IMR-90 (cell line): ENCODE measurements at regions not wholly inside any gene's neighbourhood (a gene's known extent, or its start where the extent isn't known, plus 50 kb on each side); places are given as distances from the start of the nearest gene placed in this dataset.

Experiments
- ATAC-seq: fragments of 200-7000 bp; cut with Tn5 transposase; 2 replicates; pipeline ENCODE4 v1.9.1; 2020; ENCODE audit warnings: low read depth, mild to moderate bottlenecking, moderate library complexity
- BruUV-seq: library from RNA; stranded (reverse); fragments of 400-500 nt; replicated peaks from 2 replicates; lab custom pipeline; 2021; lab: Mats Ljungman, UMichigan
- CTCF ChIA-PET: fragments of 300-600 bp; formaldehyde crosslinking; extraction: SDS; loops from one replicate; lab custom pipeline; 2021; ENCODE audit warnings: antibody characterized with exemption; lab: Yijun Ruan, JAX
- POLR2A ChIA-PET: fragments of 300-600 bp; sonication (Branson Sonifier 250); formaldehyde crosslinking; loops from one replicate; lab custom pipeline; 2022; ENCODE audit warnings: antibody characterized with exemption; ENCODE audit not compliant: unreplicated experiment; lab: Charles Lee
- DNase-seq: peaks from one replicate; pipeline ENCODE4 v3.0.0; 2013
- H2AFZ ChIP-seq: replicated peaks from 2 replicates; pipeline ENCODE3; 2013; ENCODE audit warnings: low read length, mild to moderate bottlenecking; ENCODE audit not compliant: poor library complexity
- H2AK5ac ChIP-seq: 2 replicates; pipeline ENCODE4 v1.6.1; 2013; ENCODE audit warnings: low read depth, low read length, inconsistent platforms
- H2AK9ac ChIP-seq: replicated peaks from 2 replicates; pipeline ENCODE3; 2013; ENCODE audit warnings: mild to moderate bottlenecking, low read depth, low read length, moderate library complexity; ENCODE audit not compliant: poor library complexity
- H2BK120ac ChIP-seq: 2 replicates; pipeline ENCODE4 v1.6.1; 2013; ENCODE audit warnings: low read depth, low read length, inconsistent platforms
- H2BK15ac ChIP-seq: 3 replicates; pipeline ENCODE4 v1.6.1; 2013; ENCODE audit warnings: low read depth, low read length, inconsistent platforms
- H2BK20ac ChIP-seq: 2 replicates; pipeline ENCODE4 v1.6.1; 2013; ENCODE audit warnings: low read depth, mild to moderate bottlenecking, inconsistent platforms, low read length, moderate library complexity
- H2BK5ac ChIP-seq: 2 replicates; pipeline ENCODE4 v1.6.1; 2013; ENCODE audit warnings: mild to moderate bottlenecking, low read depth, low read length, inconsistent platforms; ENCODE audit not compliant: poor library complexity, severe bottlenecking
- H3K14ac ChIP-seq: replicated peaks from 2 replicates; pipeline ENCODE4 v1.6.1; 2013; ENCODE audit warnings: low read depth, low read length, inconsistent platforms
- H3K18ac ChIP-seq: 2 replicates; pipeline ENCODE4 v1.6.1; 2013; ENCODE audit warnings: low read depth, low read length, control low read depth
- H3K23ac ChIP-seq: 2 replicates; pipeline ENCODE4 v1.6.1; 2013; ENCODE audit warnings: low read depth, low read length, inconsistent platforms
- H3K27ac ChIP-seq: 2 replicates; pipeline ENCODE4 v1.5.1; 2013; ENCODE audit warnings: mild to moderate bottlenecking, control low read depth, low read length; ENCODE audit not compliant: insufficient read depth
- H3K27me3 ChIP-seq: 2 replicates; pipeline ENCODE4 v1.6.1; 2013; ENCODE audit warnings: low read length; ENCODE audit not compliant: control insufficient read depth, insufficient read depth
- H3K36me3 ChIP-seq: 2 replicates; pipeline ENCODE4 v1.6.1; 2013; ENCODE audit warnings: low read length, mixed read lengths; ENCODE audit not compliant: control insufficient read depth, insufficient read depth
- H3K4ac ChIP-seq: 2 replicates; pipeline ENCODE4 v1.6.1; 2013; ENCODE audit warnings: low read depth, low read length, inconsistent platforms
- H3K4me1 ChIP-seq: 2 replicates; pipeline ENCODE4 v1.6.1; 2013; ENCODE audit warnings: low read length, mixed read lengths; ENCODE audit not compliant: control insufficient read depth, insufficient read depth
- H3K4me2 ChIP-seq: 2 replicates; pipeline ENCODE4 v1.6.1; 2013; ENCODE audit warnings: low read depth, mild to moderate bottlenecking, control low read depth, low read length, moderate library complexity
- H3K4me3 ChIP-seq: 2 replicates; pipeline ENCODE4 v1.5.1; 2013; ENCODE audit warnings: low read depth, mild to moderate bottlenecking, control low read depth, low read length, moderate library complexity; ENCODE audit not compliant: insufficient read depth
- H3K56ac ChIP-seq: 2 replicates; pipeline ENCODE4 v1.6.1; 2013; ENCODE audit warnings: low read length, inconsistent platforms; ENCODE audit not compliant: insufficient read depth; ENCODE audit errors: extremely low read depth
- H3K79me1 ChIP-seq, 2 experiments: 2 replicates each; pipeline ENCODE4 v1.6.1; 2013; ENCODE audit warnings: low read length in 2 of 2, inconsistent platforms in 1 of 2, low read depth in 1 of 2
- H3K9ac ChIP-seq: 2 replicates; pipeline ENCODE4 v1.6.1; 2013; ENCODE audit warnings: low read depth, low read length, control low read depth
- H3K9me1 ChIP-seq: 2 replicates; pipeline ENCODE4 v1.6.1; 2013; ENCODE audit warnings: low read length, inconsistent platforms; ENCODE audit not compliant: insufficient read depth
- H3K9me3 ChIP-seq: 2 replicates; pipeline ENCODE4 v1.6.1; 2013; ENCODE audit warnings: low read length; ENCODE audit not compliant: control insufficient read depth, insufficient read depth
- H4K20me1 ChIP-seq: 2 replicates; pipeline ENCODE4 v1.6.1; 2013; ENCODE audit warnings: low read length, inconsistent platforms; ENCODE audit not compliant: insufficient read depth
- H4K5ac ChIP-seq: 2 replicates; pipeline ENCODE4 v1.6.1; 2013; ENCODE audit warnings: mild to moderate bottlenecking, low read depth, low read length, control low read depth
- H4K8ac ChIP-seq, 2 experiments: 2 replicates each; pipeline ENCODE4 v1.6.1; 2013; ENCODE audit warnings: low read depth in 2 of 2, low read length in 2 of 2, control low read depth in 1 of 2, inconsistent platforms in 1 of 2
- H4K91ac ChIP-seq: 2 replicates; pipeline ENCODE4 v1.6.1; 2013; ENCODE audit warnings: low read depth, low read length, inconsistent platforms; ENCODE audit not compliant: insufficient read depth
- BHLHE40 ChIP-seq: fragments of 150-350 bp; IDR thresholded peaks from 2 replicates; pipeline ENCODE4 v1.6.1; 2016; ENCODE audit warnings: mild to moderate bottlenecking, low read depth, low read length
- CEBPB ChIP-seq: IDR thresholded peaks from 2 replicates; pipeline ENCODE4 v1.6.1; 2012; ENCODE audit warnings: low read depth, low read length, improper control_type of control experiment
- CHD1 ChIP-seq: IDR thresholded peaks from 2 replicates; pipeline ENCODE4 v1.6.1; 2012; ENCODE audit warnings: low read depth, low read length, improper control_type of control experiment
- CTCF ChIP-seq: conservative IDR thresholded peaks from 2 replicates; pipeline ENCODE4 v1.5.1; 2012; ENCODE audit warnings: mild to moderate bottlenecking, low read depth, low read length, improper control_type of control experiment
- ELK1 ChIP-seq: fragments of 150-350 bp; IDR thresholded peaks from 2 replicates; pipeline ENCODE4 v1.6.1; 2016; ENCODE audit warnings: low read depth, mild to moderate bottlenecking, low read length, moderate library complexity, borderline replicate concordance
- FOS ChIP-seq: fragments of 150-350 bp; IDR thresholded peaks from 2 replicates; pipeline ENCODE4 v1.6.1; 2016; ENCODE audit warnings: low read depth, low read length
- MAZ ChIP-seq: IDR thresholded peaks from 2 replicates; pipeline ENCODE4 v1.6.1; 2012; ENCODE audit warnings: low read depth, mild to moderate bottlenecking, low read length, improper control_type of control experiment, moderate library complexity, borderline replicate concordance
- MXI1 ChIP-seq: IDR thresholded peaks from 2 replicates; pipeline ENCODE4 v1.6.1; 2012; ENCODE audit warnings: low read depth, mild to moderate bottlenecking, low read length, moderate library complexity, borderline replicate concordance
- NFE2L2 ChIP-seq: fragments of 150-350 bp; IDR thresholded peaks from 2 replicates; pipeline ENCODE4 v1.6.1; 2016; ENCODE audit warnings: low read depth, mild to moderate bottlenecking, low read length
- POLR2A ChIP-seq: IDR thresholded peaks from 2 replicates; pipeline ENCODE4 v1.6.1; 2012; ENCODE audit warnings: mild to moderate bottlenecking, low read depth, low read length
- RAD21 ChIP-seq: IDR thresholded peaks from 2 replicates; pipeline ENCODE4 v1.6.1; 2012; ENCODE audit warnings: low read length, improper control_type of control experiment
- RCOR1 ChIP-seq: IDR thresholded peaks from 2 replicates; pipeline ENCODE4 v1.6.1; 2012; ENCODE audit warnings: mild to moderate bottlenecking, low read length, improper control_type of control experiment; ENCODE audit not compliant: insufficient replicate concordance
- RFX5 ChIP-seq: IDR thresholded peaks from 2 replicates; pipeline ENCODE4 v1.8.0; 2012; ENCODE audit warnings: low read depth, mild to moderate bottlenecking, low read length, moderate library complexity
- SMC3 ChIP-seq: fragments of 150-350 bp; IDR thresholded peaks from 2 replicates; pipeline ENCODE4 v1.6.1; 2016; ENCODE audit warnings: low read depth, mild to moderate bottlenecking, antibody characterized with exemption, low read length, moderate library complexity
- WGBS, 2 experiments: methylation state at CpG; one replicate each; pipeline versions ENCODE4 v1.1.5 to v1.1.7; 2013; ENCODE audit warnings: missing lambda C conversion rate in 2 of 2; ENCODE audit not compliant: insufficient read length in 1 of 2; ENCODE audit errors: extremely low coverage in 2 of 2; 5-methylcytosine and 5-hydroxymethylcytosine counted together
- dilution Hi-C: fragments of 300-500 bp; cut with HindIII; formaldehyde crosslinking; loops from one replicate; pipeline ENCODE4 v1.14.3; 2018; ENCODE audit warnings: low sequenced_read_pairs; ENCODE audit not compliant: unreplicated experiment
- in situ Hi-C: fragments of 300-500 bp; cut with MboI; formaldehyde crosslinking; loops from 3 replicates; pipeline ENCODE4 v1.14.3; 2019; ENCODE audit warnings: low sequenced_read_pairs, inconsistent platforms, mixed read lengths
- intact Hi-C: fragments of 100-400 bp; cut with micrococcal nuclease; formaldehyde crosslinking; loops from 2 replicates; pipeline ENCODE4 v1.10.0; 2022
- TF ChIP-seq, protein P1 (sequence below): fragments of 150-350 bp; IDR thresholded peaks from 2 replicates; pipeline ENCODE4 v1.6.1; 2017; ENCODE audit warnings: mild to moderate bottlenecking, antibody characterized with exemption, low read length, low read depth

- Histone ChIP-seq H3K23ac (no peak overlapping the region), H3K9me3 (no peaks in the 10 kb centered on the region), H3K27ac (no peak overlapping the region), H3K4me3 (no peak overlapping the region), H3K4me2 (no peak overlapping the region), H3K27me3 (no peaks in the 10 kb centered on the region), H3K36me3 (no peaks in the 10 kb centered on the region), H3K56ac (no peak overlapping the region), H2BK15ac (peak overlapping the region; percentile 54; the same call in 1 of the 3 replicates), H3K14ac (no peak overlapping the region), H2AK9ac (no peak overlapping the region), H2BK120ac (no peak overlapping the region; the same call in 1 of the 2 replicates), H2AFZ (no peak overlapping the region), H3K9ac (no peak overlapping the region), H3K4me1 (peaks cover 8% of the 10 kb centered on the region), H4K91ac (no peak overlapping the region), H3K18ac (peak overlapping the region; percentile 34; the same call in 1 of the 2 replicates), H4K5ac (no peak overlapping the region), H4K20me1 (no peaks in the 10 kb centered on the region), H3K4ac (no peak overlapping the region; the same call in 1 of the 2 replicates), H3K9me1 (peaks cover 5% of the 10 kb centered on the region), H2AK5ac (no peak overlapping the region), H3K79me1 (no peaks in the 10 kb centered on the region), H2BK20ac (no peak overlapping the region), H2BK5ac (peak overlapping the region; percentile 46), H4K8ac (no peak overlapping the region; a peak in 1 of 4 replicates)
- ATAC-seq (peak; percentile 76), DNase-seq (peak; percentile 71)
- no TSS peak for BruUV-seq
- WGBS, 2 experiments, result no CpG with 5 or more reads among the region's 4 CpGs
- CTCF ChIA-PET, result interaction anchor here (0.6 to 0.7 kb wide), 2 partner anchors 26 to 45 kb away, joined by 3 to 7 read pairs; no protein-coding TSS in a partner anchor
- POLR2A ChIA-PET, result interaction anchor here (0.6 kb wide), 2 partner anchors 26 to 203 kb away, joined by 3 to 8 read pairs; no protein-coding TSS in a partner anchor
- in situ Hi-C loops (loop anchor here (10.0 kb wide), 2 partner anchors 189 to 1089 kb away; no protein-coding TSS in a partner anchor), dilution Hi-C loops (no loop called here), intact Hi-C loops (no loop called here)
- TF ChIP-seq RAD21, result no peak
- TF ChIP-seq, protein P1, sequence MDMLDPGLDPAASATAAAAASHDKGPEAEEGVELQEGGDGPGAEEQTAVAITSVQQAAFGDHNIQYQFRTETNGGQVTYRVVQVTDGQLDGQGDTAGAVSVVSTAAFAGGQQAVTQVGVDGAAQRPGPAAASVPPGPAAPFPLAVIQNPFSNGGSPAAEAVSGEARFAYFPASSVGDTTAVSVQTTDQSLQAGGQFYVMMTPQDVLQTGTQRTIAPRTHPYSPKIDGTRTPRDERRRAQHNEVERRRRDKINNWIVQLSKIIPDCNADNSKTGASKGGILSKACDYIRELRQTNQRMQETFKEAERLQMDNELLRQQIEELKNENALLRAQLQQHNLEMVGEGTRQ, result no peak
- no peak for TF ChIP-seq CEBPB
- no peak for TF ChIP-seq CTCF
- no peak for TF ChIP-seq BHLHE40
- TF ChIP-seq SMC3, result no peak
- no peak for TF ChIP-seq MXI1
- no peak for TF ChIP-seq NFE2L2
- no peak for TF ChIP-seq RCOR1
- TF ChIP-seq ELK1, result no peak
- no peak for TF ChIP-seq CHD1
- TF ChIP-seq MAZ, result no peak
- TF ChIP-seq FOS, result no peak
- TF ChIP-seq POLR2A, result no peak
- no peak for TF ChIP-seq RFX5
Observed at GRCh38 chr2:12923907-12924610, 207.3 kb downstream of the TRIB2 start.
